Liver (tissue), 8 donors: ENCODE measurements at regions not wholly inside any gene's neighbourhood (a gene's known extent, or its start where the extent isn't known, plus 50 kb on each side); places are given as distances from the start of the nearest gene placed in this dataset.

Experiments
- DNase-seq: peaks from one replicate; pipeline ENCODE4 v3.0.0-alpha.2; 2017; ENCODE audit warnings: low spot score
- H3K27ac ChIP-seq, 2 donors: one replicate each; pipeline ENCODE4 v1.7.0; 2013; ENCODE audit warnings: inconsistent platforms in 2 of 2, low read length in 2 of 2, control low read depth in 1 of 2, low read depth in 1 of 2, mild to moderate bottlenecking in 1 of 2
- H3K27me3 ChIP-seq, 4 donors: one replicate each; pipeline versions ENCODE4 v1.6.1 to v1.7.0; 2013; ENCODE audit warnings: low read length in 3 of 4, inconsistent platforms in 1 of 4, mild to moderate bottlenecking in 1 of 4, moderate library complexity in 1 of 4; ENCODE audit not compliant: control insufficient read depth in 4 of 4, insufficient read depth in 4 of 4
- H3K36me3 ChIP-seq, 4 donors: one replicate each; pipeline versions ENCODE4 v1.6.1 to v1.7.0; 2013; ENCODE audit warnings: low read length in 3 of 4, mild to moderate bottlenecking in 3 of 4, low read depth in 1 of 4, moderate library complexity in 1 of 4; ENCODE audit not compliant: control insufficient read depth in 4 of 4, insufficient read depth in 3 of 4
- H3K4me1 ChIP-seq, 4 donors: one replicate each; pipeline versions ENCODE4 v1.6.1 to v1.7.0; 2013; ENCODE audit warnings: low read length in 3 of 4, mild to moderate bottlenecking in 3 of 4, moderate library complexity in 1 of 4; ENCODE audit not compliant: control insufficient read depth in 4 of 4, insufficient read depth in 4 of 4
- H3K4me3 ChIP-seq, 3 donors: one replicate each; pipeline versions ENCODE4 v1.6.1 to v1.7.0; 2013; ENCODE audit warnings: low read length in 3 of 3, control low read depth in 1 of 3, low read depth in 1 of 3, mild to moderate bottlenecking in 1 of 3
- H3K9ac ChIP-seq, 2 donors: one replicate each; pipeline ENCODE4 v1.7.0; 2013; ENCODE audit warnings: low read length in 2 of 2, mild to moderate bottlenecking in 2 of 2, moderate library complexity in 2 of 2, control low read depth in 1 of 2, low read depth in 1 of 2
- H3K9me3 ChIP-seq, 4 donors: one replicate each; pipeline versions ENCODE4 v1.6.1 to v1.7.0; 2013; ENCODE audit warnings: low read length in 3 of 4; ENCODE audit not compliant: control insufficient read depth in 4 of 4
- FOXA1 ChIP-seq: IDR thresholded peaks from 2 replicates; pipeline ENCODE4 v1.6.1; 2016; ENCODE audit warnings: antibody characterized with exemption
- GABPA ChIP-seq, 2 donors: IDR thresholded peaks in 1 of 2; conservative IDR thresholded peaks in 1 of 2; 2 replicates each; pipeline ENCODE4 v1.6.1; 2016; ENCODE audit warnings: antibody characterized with exemption in 2 of 2, mild to moderate bottlenecking in 1 of 2, moderate library complexity in 1 of 2
- HNF4A ChIP-seq, 2 donors: conservative IDR thresholded peaks; 2 replicates each; pipeline ENCODE4 v1.6.1; 2016; ENCODE audit warnings: antibody characterized with exemption in 2 of 2, mild to moderate bottlenecking in 2 of 2
- HNF4G ChIP-seq: IDR thresholded peaks from 2 replicates; pipeline ENCODE4 v1.6.1; 2016; ENCODE audit warnings: antibody characterized with exemption
- JUND ChIP-seq, 2 donors: IDR thresholded peaks; 2 replicates each; pipeline ENCODE4 v1.6.1; 2016; ENCODE audit warnings: antibody characterized with exemption in 2 of 2
- RAD21 ChIP-seq, 2 donors: IDR thresholded peaks; 2 replicates each; pipeline ENCODE4 v1.6.1; 2016; ENCODE audit warnings: antibody characterized with exemption in 2 of 2, mild to moderate bottlenecking in 2 of 2
- RXRA ChIP-seq, 2 donors: IDR thresholded peaks; 2 replicates each; pipeline ENCODE4 v1.6.1; 2017 to 2018; ENCODE audit warnings: antibody characterized with exemption in 2 of 2, mild to moderate bottlenecking in 1 of 2
- TAF1 ChIP-seq: conservative IDR thresholded peaks from 2 replicates; pipeline ENCODE4 v1.6.1; 2016; ENCODE audit warnings: antibody characterized with exemption, mild to moderate bottlenecking
- WGBS: extraction: QIAGEN DNeasy Blood & Tissue Kit; methylation state at CpG from one replicate; pipeline ENCODE4 v1.1.7; 2013; 5-methylcytosine and 5-hydroxymethylcytosine counted together
- TF ChIP-seq, protein P1 (sequence below): IDR thresholded peaks from 2 replicates; pipeline ENCODE4 v1.6.1; 2016; ENCODE audit warnings: antibody characterized with exemption
- TF ChIP-seq, protein P2 (sequence below): IDR thresholded peaks from 2 replicates; pipeline ENCODE4 v1.6.1; 2016; ENCODE audit warnings: antibody characterized with exemption
- TF ChIP-seq, protein P3 (sequence below): IDR thresholded peaks from 2 replicates; pipeline ENCODE4 v1.6.1; 2016; ENCODE audit warnings: antibody characterized with exemption, mild to moderate bottlenecking
- TF ChIP-seq, protein P4 (sequence below): fragments of 150-350 bp; IDR thresholded peaks from 2 replicates; pipeline ENCODE4 v1.5.1; 2017; ENCODE audit warnings: improper control_type of control experiment, low read depth, low read length; ENCODE audit not compliant: missing input control
- donor health status: healthy.
- donor health status: healthy.
- donor health status: healthy.
- donor health status: healthy.
- donor health status: healthy.

DNA sequence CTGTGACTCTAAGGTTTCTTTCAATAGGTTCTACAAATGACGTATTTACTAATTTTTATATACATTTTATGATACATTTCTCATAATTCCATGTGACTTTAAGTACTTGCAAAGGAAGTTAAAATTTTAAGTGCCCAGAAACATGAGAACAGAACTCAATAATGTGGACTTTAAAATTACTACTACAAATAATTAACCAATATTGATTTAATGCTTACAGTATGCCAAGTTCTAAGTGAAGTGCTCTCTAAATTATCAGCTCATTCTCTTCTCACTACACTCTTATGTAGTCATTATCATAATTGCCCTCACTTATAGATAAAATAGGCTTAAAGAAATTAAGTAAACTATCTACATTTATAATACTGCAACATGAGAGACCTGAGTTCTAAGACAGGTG is 1690.7 kb upstream of the CDH9 start:
- Histone ChIP-seq H3K4me3 (peak overlapping the region in 1 of 3 donors; percentile 8), H3K36me3 (no peaks in the 10 kb centered on the region), H3K9me3 (no peaks in the 10 kb centered on the region), H3K27ac (no peak overlapping the region), H3K27me3 (no peaks in the 10 kb centered on the region), H3K4me1 (peaks cover 2 to 8% (median 5%) of the 10 kb centered on the region in 4 donors), H3K9ac (no peak overlapping the region)
- 81% methylated on average over 1 of the region's 1 CpG for WGBS
- TF ChIP-seq HNF4G (no peak), RXRA (IDR thresholded peaks at IDR 0.05) (no peak), HNF4A (conservative IDR thresholded peaks at IDR 0.05) (peak; percentile 25 to 31)
- no peak for DNase-seq

DNA sequence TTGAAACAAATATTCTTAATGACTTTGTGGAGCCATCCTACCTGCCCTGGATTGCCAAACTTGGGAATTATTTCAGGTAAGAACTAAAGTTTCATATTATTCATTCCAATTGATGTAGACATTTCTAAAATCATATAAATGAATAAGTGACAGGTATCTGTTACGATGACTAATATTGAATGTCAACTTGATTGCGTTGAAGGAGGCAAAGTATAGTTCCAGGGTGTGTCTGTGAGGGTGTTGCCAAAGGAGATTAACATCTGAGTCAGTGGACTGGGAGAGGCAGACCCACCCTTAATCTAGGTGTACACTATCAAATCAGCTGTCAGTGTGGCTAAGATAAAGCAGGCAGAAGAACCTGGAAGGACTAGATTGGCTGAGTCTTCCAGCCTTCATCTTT is 1688.4 kb upstream of the CDH9 start:
- no peaks in the 10 kb centered on the region for H3K36me3 ChIP-seq
- H3K4me3 ChIP-seq, result no peak overlapping the region
- 61% methylated on average over 2 of the region's 2 CpGs for WGBS
- TF ChIP-seq, protein P1, sequence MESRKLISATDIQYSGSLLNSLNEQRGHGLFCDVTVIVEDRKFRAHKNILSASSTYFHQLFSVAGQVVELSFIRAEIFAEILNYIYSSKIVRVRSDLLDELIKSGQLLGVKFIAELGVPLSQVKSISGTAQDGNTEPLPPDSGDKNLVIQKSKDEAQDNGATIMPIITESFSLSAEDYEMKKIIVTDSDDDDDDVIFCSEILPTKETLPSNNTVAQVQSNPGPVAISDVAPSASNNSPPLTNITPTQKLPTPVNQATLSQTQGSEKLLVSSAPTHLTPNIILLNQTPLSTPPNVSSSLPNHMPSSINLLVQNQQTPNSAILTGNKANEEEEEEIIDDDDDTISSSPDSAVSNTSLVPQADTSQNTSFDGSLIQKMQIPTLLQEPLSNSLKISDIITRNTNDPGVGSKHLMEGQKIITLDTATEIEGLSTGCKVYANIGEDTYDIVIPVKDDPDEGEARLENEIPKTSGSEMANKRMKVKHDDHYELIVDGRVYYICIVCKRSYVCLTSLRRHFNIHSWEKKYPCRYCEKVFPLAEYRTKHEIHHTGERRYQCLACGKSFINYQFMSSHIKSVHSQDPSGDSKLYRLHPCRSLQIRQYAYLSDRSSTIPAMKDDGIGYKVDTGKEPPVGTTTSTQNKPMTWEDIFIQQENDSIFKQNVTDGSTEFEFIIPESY, result no peak
- no peak for TF ChIP-seq RAD21 (IDR thresholded peaks at IDR 0.05)
- no peak for TF ChIP-seq HNF4G
- TF ChIP-seq, protein P2, sequence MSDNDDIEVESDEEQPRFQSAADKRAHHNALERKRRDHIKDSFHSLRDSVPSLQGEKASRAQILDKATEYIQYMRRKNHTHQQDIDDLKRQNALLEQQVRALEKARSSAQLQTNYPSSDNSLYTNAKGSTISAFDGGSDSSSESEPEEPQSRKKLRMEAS, result no peak
- no peak for DNase-seq
- H3K27me3 ChIP-seq, result no peaks in the 10 kb centered on the region
- no peak overlapping the region for H3K9ac ChIP-seq
- no peak overlapping the region for H3K27ac ChIP-seq
- no peaks in the 10 kb centered on the region for H3K9me3 ChIP-seq
- peaks cover 2 to 8% (median 5%) of the 10 kb centered on the region in 4 donors for H3K4me1 ChIP-seq

DNA sequence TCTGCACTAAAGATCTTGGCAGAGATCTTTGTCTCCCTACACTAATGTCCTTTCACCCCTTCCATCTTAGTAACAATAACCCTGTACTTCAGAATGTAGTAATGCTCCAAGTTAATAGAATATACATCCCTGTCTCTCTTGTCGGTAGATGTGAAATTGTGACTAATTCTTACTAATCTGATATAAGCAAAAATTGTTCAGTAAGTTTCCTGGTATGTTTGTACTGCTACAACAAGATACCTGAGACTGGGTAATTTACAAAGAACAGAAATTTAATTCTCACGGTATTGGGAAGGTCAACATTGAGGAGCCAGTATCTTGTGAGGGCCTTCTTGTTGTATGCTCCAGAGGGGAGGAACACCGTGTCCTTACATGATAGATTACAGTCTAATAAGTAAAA is 1686.6 kb upstream of the CDH9 start:
- Histone ChIP-seq H3K4me1 (peaks cover 2 to 8% (median 5%) of the 10 kb centered on the region in 4 donors), H3K27ac (no peak overlapping the region)
- 87% methylated on average over 3 of the region's 3 CpGs for WGBS

More for the DNA sequence above, 1686.6 kb upstream of the CDH9 start:
- DNase-seq, result no peak
- no peaks in the 10 kb centered on the region for H3K27me3 ChIP-seq
- H3K9me3 ChIP-seq, result no peaks in the 10 kb centered on the region
- TF ChIP-seq HNF4G, result no peak
- TF ChIP-seq, protein P3, sequence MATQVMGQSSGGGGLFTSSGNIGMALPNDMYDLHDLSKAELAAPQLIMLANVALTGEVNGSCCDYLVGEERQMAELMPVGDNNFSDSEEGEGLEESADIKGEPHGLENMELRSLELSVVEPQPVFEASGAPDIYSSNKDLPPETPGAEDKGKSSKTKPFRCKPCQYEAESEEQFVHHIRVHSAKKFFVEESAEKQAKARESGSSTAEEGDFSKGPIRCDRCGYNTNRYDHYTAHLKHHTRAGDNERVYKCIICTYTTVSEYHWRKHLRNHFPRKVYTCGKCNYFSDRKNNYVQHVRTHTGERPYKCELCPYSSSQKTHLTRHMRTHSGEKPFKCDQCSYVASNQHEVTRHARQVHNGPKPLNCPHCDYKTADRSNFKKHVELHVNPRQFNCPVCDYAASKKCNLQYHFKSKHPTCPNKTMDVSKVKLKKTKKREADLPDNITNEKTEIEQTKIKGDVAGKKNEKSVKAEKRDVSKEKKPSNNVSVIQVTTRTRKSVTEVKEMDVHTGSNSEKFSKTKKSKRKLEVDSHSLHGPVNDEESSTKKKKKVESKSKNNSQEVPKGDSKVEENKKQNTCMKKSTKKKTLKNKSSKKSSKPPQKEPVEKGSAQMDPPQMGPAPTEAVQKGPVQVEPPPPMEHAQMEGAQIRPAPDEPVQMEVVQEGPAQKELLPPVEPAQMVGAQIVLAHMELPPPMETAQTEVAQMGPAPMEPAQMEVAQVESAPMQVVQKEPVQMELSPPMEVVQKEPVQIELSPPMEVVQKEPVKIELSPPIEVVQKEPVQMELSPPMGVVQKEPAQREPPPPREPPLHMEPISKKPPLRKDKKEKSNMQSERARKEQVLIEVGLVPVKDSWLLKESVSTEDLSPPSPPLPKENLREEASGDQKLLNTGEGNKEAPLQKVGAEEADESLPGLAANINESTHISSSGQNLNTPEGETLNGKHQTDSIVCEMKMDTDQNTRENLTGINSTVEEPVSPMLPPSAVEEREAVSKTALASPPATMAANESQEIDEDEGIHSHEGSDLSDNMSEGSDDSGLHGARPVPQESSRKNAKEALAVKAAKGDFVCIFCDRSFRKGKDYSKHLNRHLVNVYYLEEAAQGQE, result no peak
- no peak for TF ChIP-seq GABPA (IDR thresholded peaks at IDR 0.05 in 1 of 2, conservative IDR thresholded peaks at IDR 0.05 in 1 of 2)
- TF ChIP-seq, protein P4, sequence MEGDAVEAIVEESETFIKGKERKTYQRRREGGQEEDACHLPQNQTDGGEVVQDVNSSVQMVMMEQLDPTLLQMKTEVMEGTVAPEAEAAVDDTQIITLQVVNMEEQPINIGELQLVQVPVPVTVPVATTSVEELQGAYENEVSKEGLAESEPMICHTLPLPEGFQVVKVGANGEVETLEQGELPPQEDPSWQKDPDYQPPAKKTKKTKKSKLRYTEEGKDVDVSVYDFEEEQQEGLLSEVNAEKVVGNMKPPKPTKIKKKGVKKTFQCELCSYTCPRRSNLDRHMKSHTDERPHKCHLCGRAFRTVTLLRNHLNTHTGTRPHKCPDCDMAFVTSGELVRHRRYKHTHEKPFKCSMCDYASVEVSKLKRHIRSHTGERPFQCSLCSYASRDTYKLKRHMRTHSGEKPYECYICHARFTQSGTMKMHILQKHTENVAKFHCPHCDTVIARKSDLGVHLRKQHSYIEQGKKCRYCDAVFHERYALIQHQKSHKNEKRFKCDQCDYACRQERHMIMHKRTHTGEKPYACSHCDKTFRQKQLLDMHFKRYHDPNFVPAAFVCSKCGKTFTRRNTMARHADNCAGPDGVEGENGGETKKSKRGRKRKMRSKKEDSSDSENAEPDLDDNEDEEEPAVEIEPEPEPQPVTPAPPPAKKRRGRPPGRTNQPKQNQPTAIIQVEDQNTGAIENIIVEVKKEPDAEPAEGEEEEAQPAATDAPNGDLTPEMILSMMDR, result no peak
- no peak for TF ChIP-seq FOXA1
- no peak for TF ChIP-seq RAD21 (IDR thresholded peaks at IDR 0.05)
- TF ChIP-seq JUND (IDR thresholded peaks at IDR 0.05), result no peak
- no peak for TF ChIP-seq TAF1
- H3K4me3 ChIP-seq, result no peak overlapping the region
- H3K9ac ChIP-seq, result no peak overlapping the region
- H3K36me3 ChIP-seq, result no peaks in the 10 kb centered on the region
